AG04449 (cell line): ENCODE measurements at regions not wholly inside any gene's neighbourhood (a gene's known extent, or its start where the extent isn't known, plus 50 kb on each side); places are given as distances from the start of the nearest gene placed in this dataset.

Source experiments
- CTCF ChIA-PET: fragments of 350-600 bp; formaldehyde crosslinking; extraction: SDS; loops from one replicate; lab custom pipeline; 2021; ENCODE audit warnings: antibody characterized with exemption; lab: Yijun Ruan, JAX
- POLR2A ChIA-PET: fragments of 400-600, 350-600 bp; formaldehyde crosslinking; extraction: SDS; loops from one replicate; lab custom pipeline; 2020; ENCODE audit warnings: antibody characterized with exemption, inconsistent platforms; lab: Yijun Ruan, JAX
- DNase-seq: peaks from one replicate; pipeline ENCODE4 v3.0.0-alpha.2; 2010; ENCODE audit warnings: low read depth, low spot score
- H3K4me3 ChIP-seq: 2 replicates; pipeline ENCODE4 v1.5.1; 2011; ENCODE audit warnings: low read depth, mild to moderate bottlenecking, control low read depth, low read length
- CTCF ChIP-seq: IDR thresholded peaks from one replicate; pipeline ENCODE4 v1.5.1; 2011; ENCODE audit warnings: mild to moderate bottlenecking, moderate library complexity, low read length, control low read depth, inconsistent platforms; ENCODE audit not compliant: insufficient read depth; ENCODE audit errors: missing control alignments

DNA sequence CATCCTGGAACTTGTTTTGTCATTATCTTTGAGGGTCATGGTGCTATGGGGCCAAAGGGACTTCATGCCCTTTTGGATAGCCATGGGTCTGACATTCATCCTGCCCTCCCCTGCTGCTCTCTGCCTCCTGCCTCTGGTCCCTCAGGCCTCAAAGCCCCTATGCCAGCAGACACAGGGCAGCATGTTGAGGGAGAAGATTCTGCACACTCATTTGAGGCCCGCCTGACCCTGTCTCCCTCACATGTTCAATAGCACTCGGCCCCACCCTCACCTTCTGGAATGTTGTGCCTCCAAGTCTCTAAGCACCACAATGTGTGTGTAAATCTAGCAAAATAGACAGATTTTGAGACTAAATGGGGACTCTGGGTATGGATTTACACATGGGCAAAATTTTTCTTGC lies 178.7 kb upstream of the ANKRD28 start:
- TF ChIP-seq CTCF: no peak
- POLR2A ChIA-PET: no interaction called here
- CTCF ChIA-PET: no interaction called here
- no peak overlapping the region for H3K4me3 ChIP-seq
- DNase-seq: no peak

DNA sequence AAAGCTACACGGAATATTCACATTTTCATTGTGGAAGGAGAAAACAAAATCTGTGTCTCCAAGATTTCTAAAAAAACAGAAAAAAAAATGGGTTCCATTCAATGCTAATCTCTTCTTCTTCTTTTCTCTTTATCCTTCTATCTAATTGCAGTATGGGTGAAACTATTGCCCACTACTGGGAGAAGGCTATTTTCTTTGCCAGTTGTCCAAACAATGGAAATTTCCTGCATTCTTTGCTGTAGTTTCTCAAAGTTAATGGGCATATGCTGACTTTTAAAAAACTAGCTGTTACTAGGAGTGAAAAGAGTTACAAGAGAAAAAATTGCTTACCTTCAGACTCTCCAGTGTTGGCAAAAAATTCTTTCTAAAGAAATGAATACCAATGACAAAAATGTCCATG lies 179.3 kb upstream of the ANKRD28 start:
- CTCF ChIA-PET: interaction anchor here (0.7 to 1.0 kb wide), 3 partner anchors 13 to 266 kb away, joined by 3 read pairs; no protein-coding TSS in a partner anchor
- no peak for TF ChIP-seq CTCF
- no peak for DNase-seq
- H3K4me3 ChIP-seq: no peak overlapping the region
- POLR2A ChIA-PET: no interaction called here

DNA sequence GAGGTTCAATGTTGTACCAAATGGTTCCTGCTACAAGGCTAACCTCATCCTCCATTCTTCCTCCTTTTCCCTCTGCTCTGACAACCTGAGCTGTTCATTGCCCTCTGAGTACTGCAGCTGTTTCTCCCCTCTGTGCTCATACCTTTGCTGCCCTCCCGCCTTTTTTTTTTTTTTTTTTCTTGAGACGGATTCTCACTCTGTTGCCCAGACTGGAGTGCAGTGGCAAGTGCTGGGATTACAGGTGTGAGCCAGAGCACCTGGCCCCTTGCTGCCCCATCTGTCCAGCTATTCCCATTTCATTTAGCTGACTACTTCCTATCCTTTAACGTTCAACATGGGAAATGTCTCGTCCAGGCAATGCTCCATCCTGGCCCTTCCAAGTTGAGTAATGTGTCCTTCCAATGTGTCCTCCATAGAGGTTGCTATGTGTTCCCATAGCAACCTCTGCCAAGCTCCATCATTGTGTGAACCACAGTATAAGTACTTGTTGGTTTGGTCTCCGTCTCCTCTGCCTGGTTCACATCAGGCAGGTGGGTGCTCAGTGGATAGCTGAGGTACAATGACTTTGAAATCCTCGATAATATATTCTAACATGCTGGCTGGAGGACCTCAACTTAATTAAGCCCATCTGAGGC lies 179.9 kb upstream of the ANKRD28 start:
- DNase-seq: no peak
- CTCF ChIA-PET: interaction anchor here (0.7 to 1.0 kb wide), 4 partner anchors 13 to 265 kb away, joined by 3 read pairs; no protein-coding TSS in a partner anchor
- no peak for TF ChIP-seq CTCF
- POLR2A ChIA-PET: no interaction called here
- H3K4me3 ChIP-seq: no peak overlapping the region

DNA sequence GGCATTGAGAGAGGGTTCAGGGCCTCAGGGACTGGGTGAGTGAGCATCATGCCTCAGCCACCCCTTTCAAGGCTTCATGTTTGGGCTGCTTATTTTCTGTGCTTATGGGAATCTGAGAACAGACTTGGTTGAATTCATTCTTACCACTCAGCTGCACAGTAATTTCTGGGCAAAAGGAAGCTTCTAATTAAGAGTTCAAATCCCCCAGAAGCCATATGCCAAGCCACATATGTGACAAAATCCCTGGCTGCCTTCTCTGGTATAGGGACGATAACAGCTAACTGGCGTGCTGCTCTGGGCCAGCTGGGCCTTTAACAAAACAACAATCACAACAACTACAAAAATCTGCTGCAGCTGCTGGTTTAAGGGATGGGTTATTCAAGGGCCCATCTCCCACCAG lies 181.0 kb upstream of the ANKRD28 start:
- no peak overlapping the region for H3K4me3 ChIP-seq
- DNase-seq: no peak
- CTCF ChIA-PET: interaction anchor here (0.8 kb wide), 1 partner anchor 15 kb away, joined by 3 read pairs; no protein-coding TSS in a partner anchor
- POLR2A ChIA-PET: no interaction called here
- TF ChIP-seq CTCF: no peak

DNA sequence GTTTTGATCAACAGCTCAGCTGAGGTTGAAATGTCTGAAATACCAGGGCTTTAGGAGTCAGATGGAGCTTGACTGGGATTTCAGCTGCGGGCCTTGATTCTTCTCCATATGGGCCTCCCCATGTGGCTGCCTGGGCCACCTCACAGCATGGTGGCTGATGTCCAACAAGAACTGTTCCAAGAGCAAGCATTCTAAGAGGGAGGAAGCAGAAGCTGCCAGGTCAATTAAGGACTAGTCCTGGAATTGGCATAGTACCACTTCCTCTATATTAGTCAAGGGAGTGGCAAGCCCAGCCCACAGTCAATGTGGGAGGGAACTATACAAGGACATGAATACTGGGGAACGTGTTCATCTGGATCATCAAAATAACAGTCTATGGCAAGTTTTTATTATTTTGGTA lies 181.7 kb upstream of the ANKRD28 start:
- ChIA-PET CTCF (no interaction called here), POLR2A (no interaction called here)

DNA sequence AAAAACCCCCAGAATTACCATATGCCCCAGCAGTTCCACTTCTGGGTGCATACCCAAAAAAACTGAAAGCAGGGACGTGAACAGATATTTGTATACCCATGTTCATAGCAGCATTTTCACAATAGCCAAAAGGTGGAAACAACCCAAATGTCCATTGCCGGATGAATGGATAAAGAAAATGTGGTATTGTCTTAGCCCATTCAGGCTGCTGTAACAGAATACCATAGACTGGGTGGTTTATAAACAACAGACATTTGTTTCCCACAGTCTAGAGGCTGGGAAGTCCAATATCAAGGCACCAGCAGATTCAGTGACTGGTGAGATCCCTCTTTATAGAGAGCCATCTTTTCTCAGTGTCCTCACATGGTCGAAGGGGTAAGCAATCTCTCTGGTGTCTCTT lies 182.1 kb upstream of the ANKRD28 start:
- ChIA-PET POLR2A (no interaction called here), CTCF (no interaction called here)
- no peak for TF ChIP-seq CTCF
- no peak overlapping the region for H3K4me3 ChIP-seq
- no peak for DNase-seq

More for the DNA sequence above, 181.7 kb upstream of the ANKRD28 start:
- H3K4me3 ChIP-seq: no peak overlapping the region
- no peak for DNase-seq
- no peak for TF ChIP-seq CTCF
